ENCODE measurements at regions not wholly inside any gene's neighbourhood (a gene's known extent, or its start where the extent isn't known, plus 50 kb on each side); places are given as distances from the start of the nearest gene placed in this dataset.
"Not testable (repeated sequence)": the region's sequence is repeated elsewhere in the genome, so short reads cannot be mapped to it uniquely, and the experiment has no call there.

GRCh38 chr16:62794724-62795123, 758.5 kb upstream of the CDH8 start:
- POLR2A ChIA-PET = no interaction called here
- H3K9me3 ChIP-seq = no peaks in the 10 kb centered on the region
- Mint-ChIP-seq H3K27me3 (ENCODE audit: insufficient read depth, unreplicated experiment) (no peaks in the 10 kb centered on the region), H3K4me1 (ENCODE audit: low read depth, unreplicated experiment) (no peaks in the 10 kb centered on the region), H3K4me3 (ENCODE audit: unreplicated experiment) (no peak overlapping the region), H3K36me3 (ENCODE audit: insufficient read depth, unreplicated experiment) (no peaks in the 10 kb centered on the region), H3K9me3 (ENCODE audit: unreplicated experiment) (peaks cover 7% of the 10 kb centered on the region), H3K27ac (ENCODE audit: unreplicated experiment) (no peak overlapping the region)
- CTCF ChIA-PET = no interaction called here
- no peaks in the 10 kb centered on the region for H3K4me1 ChIP-seq
- no peak for TF ChIP-seq CTCF (IDR thresholded peaks at IDR 0.05; ENCODE audit: insufficient read depth in 1 of 2, low read depth in 1 of 2, low read length in 1 of 2, severe bottlenecking in 1 of 2, unreplicated experiment in 1 of 2)
- intact Hi-C loops (cut with micrococcal nuclease; ENCODE audit: unreplicated experiment) = no loop called here
- H3K36me3 ChIP-seq (ENCODE audit: control insufficient read depth, insufficient read depth, low read length) = no peaks in the 10 kb centered on the region
- no peak overlapping the region for H3K4me3 ChIP-seq (ENCODE audit: low read depth, low read length)
- no peaks in the 10 kb centered on the region for H3K27me3 ChIP-seq (replicated peaks; ENCODE audit: control insufficient read depth, insufficient read depth, low read length)
- BruUV-seq (replicated peaks) = no TSS peak
- no peak for DNase-seq

- H3K27me3 ChIP-seq (replicated peaks; ENCODE audit: control insufficient read depth, insufficient read depth, low read length); CTCF ChIA-PET; H3K9me3 ChIP-seq; H3K36me3 ChIP-seq (ENCODE audit: control insufficient read depth, insufficient read depth, low read length); H3K4me1 ChIP-seq; BruUV-seq (replicated peaks); H3K4me1 Mint-ChIP-seq (ENCODE audit: low read depth, unreplicated experiment); H3K4me3 ChIP-seq (ENCODE audit: low read depth, low read length); H3K36me3 Mint-ChIP-seq (ENCODE audit: insufficient read depth, unreplicated experiment); H3K4me3 Mint-ChIP-seq (ENCODE audit: unreplicated experiment); H3K27me3 Mint-ChIP-seq (ENCODE audit: insufficient read depth, unreplicated experiment); intact Hi-C loops (cut with micrococcal nuclease; ENCODE audit: unreplicated experiment); DNase-seq; POLR2A ChIA-PET; H3K27ac Mint-ChIP-seq (ENCODE audit: unreplicated experiment): not testable (repeated sequence)
- peaks cover 25% of the 10 kb centered on the region for H3K9me3 Mint-ChIP-seq (ENCODE audit: unreplicated experiment)
These were observed 743.8 kb upstream of the CDH8 start for GRCh38 chr16:62780081-62780480.

GRCh38 chr16:62764572-62764971, 728.3 kb upstream of the CDH8 start:
- no peaks in the 10 kb centered on the region for H3K27me3 Mint-ChIP-seq (ENCODE audit: insufficient read depth, unreplicated experiment)
- no peak overlapping the region for H3K4me3 ChIP-seq (ENCODE audit: low read depth, low read length)
- no peaks in the 10 kb centered on the region for H3K36me3 Mint-ChIP-seq (ENCODE audit: insufficient read depth, unreplicated experiment)
- H3K36me3 ChIP-seq (ENCODE audit: control insufficient read depth, insufficient read depth, low read length) = no peaks in the 10 kb centered on the region
- no peak overlapping the region for H3K4me3 Mint-ChIP-seq (ENCODE audit: unreplicated experiment)
- CTCF ChIA-PET = no interaction called here
- no peaks in the 10 kb centered on the region for H3K27me3 ChIP-seq (replicated peaks; ENCODE audit: control insufficient read depth, insufficient read depth, low read length)
- no peaks in the 10 kb centered on the region for H3K4me1 Mint-ChIP-seq (ENCODE audit: low read depth, unreplicated experiment)
- no peak overlapping the region for H3K27ac Mint-ChIP-seq (ENCODE audit: unreplicated experiment)
- POLR2A ChIA-PET = no interaction called here
- DNase-seq = no peak
- H3K9me3 Mint-ChIP-seq (ENCODE audit: unreplicated experiment) = no peaks in the 10 kb centered on the region
- no TSS peak for BruUV-seq (replicated peaks)
- intact Hi-C loops (cut with micrococcal nuclease; ENCODE audit: unreplicated experiment) = no loop called here
- no peaks in the 10 kb centered on the region for H3K9me3 ChIP-seq
- no peak for TF ChIP-seq CTCF (IDR thresholded peaks at IDR 0.05; ENCODE audit: insufficient read depth in 1 of 2, low read depth in 1 of 2, low read length in 1 of 2, severe bottlenecking in 1 of 2, unreplicated experiment in 1 of 2)
- no peaks in the 10 kb centered on the region for H3K4me1 ChIP-seq

GRCh38 chr16:62760398-62760797, 724.2 kb upstream of the CDH8 start:
- Histone ChIP-seq H3K36me3 (ENCODE audit: control insufficient read depth, insufficient read depth, low read length) (no peaks in the 10 kb centered on the region), H3K4me1 (no peaks in the 10 kb centered on the region), H3K27me3 (replicated peaks; ENCODE audit: control insufficient read depth, insufficient read depth, low read length) (no peaks in the 10 kb centered on the region), H3K4me3 (ENCODE audit: low read depth, low read length) (no peak overlapping the region), H3K9me3 (no peaks in the 10 kb centered on the region)
- H3K36me3 Mint-ChIP-seq (ENCODE audit: insufficient read depth, unreplicated experiment) = no peaks in the 10 kb centered on the region
- ChIA-PET CTCF (no interaction called here), POLR2A (no interaction called here)
- no peaks in the 10 kb centered on the region for H3K9me3 Mint-ChIP-seq (ENCODE audit: unreplicated experiment)
- H3K4me1 Mint-ChIP-seq (ENCODE audit: low read depth, unreplicated experiment) = no peaks in the 10 kb centered on the region
- intact Hi-C loops (cut with micrococcal nuclease; ENCODE audit: unreplicated experiment) = no loop called here
- BruUV-seq (replicated peaks) = no TSS peak
- peaks cover 6% of the 10 kb centered on the region for H3K27me3 Mint-ChIP-seq (ENCODE audit: insufficient read depth, unreplicated experiment)
- no peak for DNase-seq
- H3K27ac Mint-ChIP-seq (ENCODE audit: unreplicated experiment) = no peak overlapping the region
- no peak for TF ChIP-seq CTCF (IDR thresholded peaks at IDR 0.05; ENCODE audit: insufficient read depth in 1 of 2, low read depth in 1 of 2, low read length in 1 of 2, severe bottlenecking in 1 of 2, unreplicated experiment in 1 of 2)
- no peak overlapping the region for H3K4me3 Mint-ChIP-seq (ENCODE audit: unreplicated experiment)
